T1000 (cell line): ENCODE measurements at regions not wholly inside any gene's neighbourhood (a gene's known extent, or its start where the extent isn't known, plus 50 kb on each side); places are given as distances from the start of the nearest gene placed in this dataset.

ENCODE experiments used
- DNase-seq: peaks from one replicate; lab custom pipeline; 2025; ENCODE audit warnings: mixed read lengths; lab: John Stamatoyannopoulos, UW

- no peak for DNase-seq
Measured at GRCh38 chr1:229092377-229093237, 178.3 kb upstream of the RAB4A start.

- no peak for DNase-seq
Measured at GRCh38 chr1:229093238-229093540, 177.7 kb upstream of the RAB4A start.

GRCh38 chr1:229093609-229094336, 177.1 kb upstream of the RAB4A start:
- no peak for DNase-seq

GRCh38 chr1:229094476-229095311, 176.2 kb upstream of the RAB4A start:
- DNase-seq: no peak

GRCh38 chr1:229095325-229095724, 175.6 kb upstream of the RAB4A start:
- no peak for DNase-seq

GRCh38 chr1:229097356-229097755, 173.6 kb upstream of the RAB4A start:
- no peak for DNase-seq

GRCh38 chr1:229098361-229098760, 172.6 kb upstream of the RAB4A start:
- DNase-seq: no peak

- no peak for DNase-seq
Measured at GRCh38 chr1:229098903-229099578, 171.9 kb upstream of the RAB4A start.

- no peak for DNase-seq
Measured at GRCh38 chr1:229101011-229101871, 169.7 kb upstream of the RAB4A start.

GRCh38 chr1:229102741-229103391, 168.0 kb upstream of the RAB4A start:
- no peak for DNase-seq

- no peak for DNase-seq
Measured at GRCh38 chr1:229104654-229105053, 166.3 kb upstream of the RAB4A start.

GRCh38 chr1:229105109-229105508, 165.8 kb upstream of the RAB4A start:
- DNase-seq: no peak

GRCh38 chr1:229105822-229106525, 164.9 kb upstream of the RAB4A start:
- DNase-seq: no peak

GRCh38 chr1:229106526-229107125, 164.3 kb upstream of the RAB4A start:
- DNase-seq: no peak

- DNase-seq: no peak
Measured at GRCh38 chr1:229107304-229107815, 163.6 kb upstream of the RAB4A start.

GRCh38 chr1:229107972-229108371, 162.9 kb upstream of the RAB4A start:
- DNase-seq: no peak

- no peak for DNase-seq
Measured at GRCh38 chr1:229108598-229109201, 162.2 kb upstream of the RAB4A start.

- no peak for DNase-seq
Measured at GRCh38 chr1:229109320-229109761, 161.6 kb upstream of the RAB4A start.

- no peak for DNase-seq
Measured at GRCh38 chr1:229110986-229111385, 159.9 kb upstream of the RAB4A start.
